Renal cortical epithelial cell (primary cell): ENCODE measurements at regions not wholly inside any gene's neighbourhood (a gene's known extent, or its start where the extent isn't known, plus 50 kb on each side); places are given as distances from the start of the nearest gene placed in this dataset.

Experiments used
- DNase-seq: peaks from one replicate; pipeline ENCODE4 v3.0.0-alpha.2; 2011; ENCODE audit warnings: low read depth

DNA sequence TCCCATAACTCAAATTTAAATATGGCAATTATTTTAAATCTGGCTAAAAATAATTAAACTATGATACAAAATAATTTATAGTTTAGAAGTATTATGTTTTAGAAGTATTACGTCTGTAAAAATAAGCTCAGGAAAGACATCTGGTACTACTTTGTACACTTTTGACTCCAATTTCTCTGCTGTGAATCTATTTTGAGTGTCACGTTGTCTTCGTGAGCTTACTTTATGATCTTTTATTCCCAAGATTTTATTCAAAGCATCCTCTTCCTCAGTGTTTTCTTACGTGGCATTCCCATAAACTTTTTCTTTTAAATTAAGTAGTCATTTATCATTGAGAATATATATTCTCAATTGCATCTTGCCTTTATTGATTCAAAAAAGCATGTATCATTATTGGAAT lies 223.3 kb upstream of the KCNJ16 start:
- DNase-seq: no peak

GRCh38 chr17:69853541-69854224 lies 221.3 kb upstream of the KCNJ16 start:
- peak; percentile 49 for DNase-seq

DNA sequence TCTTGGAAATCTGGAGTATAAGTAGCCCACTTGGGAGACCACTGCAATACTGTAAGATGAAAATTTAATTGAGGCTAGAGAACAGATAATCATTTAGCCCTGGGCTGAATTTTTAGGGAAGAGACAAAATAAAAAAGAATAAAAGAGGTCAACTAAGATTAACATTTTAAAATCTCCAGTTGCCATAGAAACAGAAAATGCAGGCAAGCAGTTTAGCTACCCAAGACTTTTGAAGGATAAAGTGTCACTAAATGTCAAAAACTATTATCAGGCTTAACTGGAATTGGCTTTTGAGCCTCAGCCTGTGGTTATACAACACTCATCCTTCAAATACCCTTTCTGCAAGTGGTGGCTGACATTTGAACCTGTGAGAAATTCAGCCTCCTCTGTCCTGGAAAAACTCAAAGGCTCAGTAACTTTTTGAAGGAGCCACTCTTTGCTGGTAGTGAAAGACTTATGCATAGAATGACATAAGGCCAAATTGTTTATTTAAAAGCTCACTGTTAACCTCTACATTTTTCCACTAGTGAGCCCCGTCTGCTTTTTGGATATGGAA lies 220.7 kb upstream of the KCNJ16 start:
- no peak for DNase-seq

- DNase-seq: no peak
Measured at GRCh38 chr17:69856946-69857345, 218.1 kb upstream of the KCNJ16 start.

DNA sequence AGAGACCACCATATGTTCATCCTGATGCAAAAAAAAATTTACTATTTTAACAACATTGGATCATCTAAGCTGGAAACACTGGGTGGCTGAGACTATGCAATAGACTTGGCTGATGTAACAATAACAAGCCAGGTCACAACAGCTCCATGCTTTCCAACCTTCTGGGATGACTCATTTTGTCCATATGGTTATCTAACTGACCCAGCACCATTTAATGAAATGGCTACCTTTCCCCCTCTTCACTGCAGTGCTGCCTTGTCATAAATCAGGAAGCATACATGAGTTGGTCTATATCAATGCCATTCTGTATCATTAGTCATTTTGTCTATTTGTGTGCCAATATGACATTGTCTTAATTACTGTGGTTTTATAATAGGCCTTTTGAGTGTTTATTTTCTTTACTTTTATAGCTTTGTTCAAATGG lies 217.6 kb upstream of the KCNJ16 start:
- DNase-seq: peak; percentile 41

- DNase-seq: peak; percentile 2
Measured at GRCh38 chr17:69858460-69858859, 216.6 kb upstream of the KCNJ16 start.

DNA sequence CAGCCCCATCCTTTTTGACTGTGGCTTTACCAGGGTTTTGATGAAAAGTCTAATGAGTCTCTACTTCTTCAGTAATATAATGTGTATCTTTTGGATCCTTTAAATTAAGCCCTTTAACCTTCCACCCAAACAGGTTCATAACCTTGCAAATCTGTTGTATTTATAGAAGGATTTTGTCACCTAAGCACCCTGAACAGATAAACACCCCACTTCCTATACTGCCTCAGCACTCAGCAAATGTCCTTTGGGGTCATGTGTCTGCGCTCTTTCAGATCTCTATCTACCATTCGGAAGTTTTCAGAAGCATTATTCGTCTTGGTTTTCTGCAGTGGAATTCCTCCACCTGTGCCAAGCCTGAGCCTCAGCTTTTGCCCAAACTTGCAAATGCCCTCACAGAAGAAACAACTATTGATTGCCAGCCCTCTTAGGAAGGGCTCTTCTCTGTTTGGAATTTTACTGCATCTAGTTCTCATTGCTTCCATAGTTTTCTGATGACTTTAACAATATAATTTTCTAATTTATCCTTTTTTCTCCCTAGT lies 214.8 kb upstream of the KCNJ16 start:
- DNase-seq: no peak

- no peak for DNase-seq
Measured at GRCh38 chr17:69864462-69864861, 210.6 kb upstream of the KCNJ16 start.

- DNase-seq: no peak
Measured at GRCh38 chr17:69869667-69870066, 205.4 kb upstream of the KCNJ16 start.

DNA sequence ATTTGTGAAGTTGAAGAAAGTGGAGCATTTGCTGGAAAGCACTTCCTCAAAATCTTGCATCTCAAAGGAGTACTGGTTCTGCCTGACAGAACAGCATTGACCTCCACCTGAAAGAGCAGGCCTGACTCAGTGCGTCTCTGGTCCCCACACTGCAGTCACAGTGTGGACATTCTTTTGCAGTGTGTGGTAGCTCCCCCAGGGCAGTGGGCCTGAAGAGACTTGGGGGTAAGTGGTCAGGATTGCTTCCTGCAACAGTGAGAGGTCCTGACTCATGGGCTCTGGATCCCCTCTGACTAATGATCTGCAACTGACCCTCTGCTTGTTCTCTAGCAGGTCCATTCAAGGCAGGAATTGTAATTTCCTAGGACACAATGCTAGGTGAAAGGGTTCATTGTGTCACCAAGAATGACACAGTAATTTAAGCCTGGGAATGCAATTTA lies 204.9 kb upstream of the KCNJ16 start:
- DNase-seq: peak; percentile 100

DNA sequence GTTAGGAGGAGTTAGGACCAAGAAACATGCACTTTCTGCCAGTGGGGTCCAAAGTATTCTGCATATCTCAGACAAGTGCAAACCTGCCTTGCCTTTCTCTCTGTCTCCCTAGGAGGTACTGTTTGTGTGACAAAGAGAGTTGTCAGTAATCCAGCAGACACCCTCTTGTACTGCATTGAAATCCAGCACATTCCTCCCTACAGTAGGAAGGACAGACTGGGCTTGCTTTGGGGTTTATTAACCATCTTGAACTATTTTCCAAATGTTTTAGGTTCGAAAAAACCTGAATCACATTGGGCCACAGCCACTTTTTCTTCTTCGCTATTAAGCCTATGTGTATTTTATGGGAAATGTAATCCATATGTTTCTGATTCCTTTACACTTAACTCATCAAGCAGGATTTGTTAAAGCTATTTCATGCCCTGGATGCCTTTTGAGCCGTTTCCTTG lies 204.2 kb upstream of the KCNJ16 start:
- no peak for DNase-seq

- no peak for DNase-seq
Measured at GRCh38 chr17:69871318-69871717, 203.7 kb upstream of the KCNJ16 start.

GRCh38 chr17:69872675-69873262 lies 202.3 kb upstream of the KCNJ16 start:
- no peak for DNase-seq

- peak; percentile 85 for DNase-seq
Measured at GRCh38 chr17:69874175-69874670, 200.8 kb upstream of the KCNJ16 start.

- DNase-seq: no peak
Measured at GRCh38 chr17:69876757-69877156, 198.3 kb upstream of the KCNJ16 start.

DNA sequence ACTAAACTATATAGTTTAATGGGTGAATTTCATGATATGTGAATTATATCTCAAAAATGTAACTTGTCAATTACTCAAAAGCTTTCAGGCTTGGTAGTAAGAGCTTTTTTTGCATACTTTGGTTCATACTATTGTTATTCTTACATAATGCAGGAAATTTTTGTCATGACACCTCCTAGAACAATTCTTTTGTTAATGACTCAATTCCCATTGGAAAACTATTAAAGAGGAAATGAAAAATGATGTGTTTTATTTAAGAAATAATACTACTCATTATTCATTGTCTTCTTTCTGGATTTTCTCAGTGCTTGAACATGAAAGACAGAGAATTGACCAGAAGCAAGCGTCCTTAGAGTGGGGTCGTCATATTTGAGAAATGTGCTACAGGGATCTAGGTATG lies 196.4 kb upstream of the KCNJ16 start:
- DNase-seq: no peak

GRCh38 chr17:69879576-69879975 lies 195.4 kb upstream of the KCNJ16 start:
- DNase-seq: no peak

DNA sequence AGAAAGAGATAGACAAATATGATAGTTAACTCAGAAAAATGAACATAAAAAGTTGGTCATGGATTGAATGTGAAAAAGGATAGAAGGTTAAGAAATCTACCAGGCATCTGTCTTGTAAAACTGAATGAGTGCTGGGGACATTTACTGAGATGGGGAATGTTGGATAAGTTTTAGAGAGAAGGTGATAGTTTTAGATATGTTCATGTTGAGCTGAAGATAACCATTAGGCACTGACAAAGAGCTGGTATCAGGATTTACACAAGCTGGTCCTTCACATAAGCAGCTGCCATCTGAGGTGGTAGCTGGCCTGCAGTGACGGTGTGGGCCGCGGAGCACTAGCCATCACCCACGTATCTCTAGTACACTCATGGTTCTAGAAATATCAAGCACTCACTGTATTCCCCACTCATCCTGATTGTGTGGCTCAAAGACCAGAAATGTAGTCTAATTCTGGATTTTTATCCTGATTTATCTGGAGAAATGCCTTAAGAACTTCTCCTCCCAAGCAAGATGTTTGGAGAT lies 194.4 kb upstream of the KCNJ16 start:
- DNase-seq: no peak

- DNase-seq: no peak
Measured at GRCh38 chr17:69882281-69882680, 192.7 kb upstream of the KCNJ16 start.

- DNase-seq: no peak
Measured at GRCh38 chr17:69883120-69883519, 191.9 kb upstream of the KCNJ16 start.

GRCh38 chr17:69884356-69884755 lies 190.7 kb upstream of the KCNJ16 start:
- no peak for DNase-seq

- DNase-seq: no peak
Measured at GRCh38 chr17:69884846-69885245, 190.2 kb upstream of the KCNJ16 start.

DNA sequence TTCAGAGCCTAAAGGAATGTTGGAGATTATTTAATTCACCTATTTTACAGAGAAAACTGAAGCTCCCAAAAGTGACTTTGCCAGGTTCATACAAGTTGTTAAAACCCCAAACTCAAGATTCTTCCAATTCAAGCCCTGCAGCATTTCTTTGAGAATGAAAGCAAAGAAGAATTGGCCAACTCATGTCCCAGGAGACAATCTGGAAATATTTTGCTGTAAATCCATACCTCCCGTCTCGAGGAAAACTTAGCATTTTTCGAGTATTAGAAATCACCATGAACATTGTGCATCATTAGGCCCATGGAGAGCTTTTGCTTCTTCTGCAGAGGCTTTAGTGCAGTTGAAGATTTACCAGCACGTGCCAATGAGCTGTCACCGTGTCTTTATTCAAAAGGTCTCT lies 176.4 kb upstream of the KCNJ16 start:
- DNase-seq: no peak
